CD14-positive monocyte (primary cell): ENCODE measurements at regions not wholly inside any gene's neighbourhood (a gene's known extent, or its start where the extent isn't known, plus 50 kb on each side); places are given as distances from the start of the nearest gene placed in this dataset.

Experiments
- DNase-seq, 3 donors: peaks; one replicate each; pipeline ENCODE4 v3.0.0-alpha.2; 2011 to 2022
- H2AFZ ChIP-seq: 2 replicates; pipeline ENCODE4 v1.6.0; 2012; ENCODE audit warnings: mild to moderate bottlenecking, low read depth, low read length, inconsistent platforms; ENCODE audit not compliant: insufficient read depth, poor library complexity, severe bottlenecking
- H3K27ac ChIP-seq, 2 donors: 1 replicate in 1 of 2; 2 replicates in 1 of 2; pipeline ENCODE4 v1.5.1; 2012 to 2013; ENCODE audit warnings: low read length in 2 of 2, control low read depth in 1 of 2, inconsistent platforms in 1 of 2, low read depth in 1 of 2, mild to moderate bottlenecking in 1 of 2
- H3K27me3 ChIP-seq, 2 donors: one replicate each; pipeline versions ENCODE4 v1.6.0 to v1.6.1; 2011 to 2013; ENCODE audit warnings: low read length in 2 of 2; ENCODE audit not compliant: control insufficient read depth in 2 of 2, insufficient read depth in 2 of 2
- H3K36me3 ChIP-seq, 2 donors: replicated peaks in 1 of 2; 1 replicate in 1 of 2; 2 replicates in 1 of 2; pipeline versions ENCODE4 v1.5.1 to v1.6.1; 2012 to 2013; ENCODE audit warnings: low read length in 2 of 2, control low read depth in 1 of 2, inconsistent platforms in 1 of 2, mild to moderate bottlenecking in 1 of 2; ENCODE audit not compliant: insufficient read depth in 2 of 2, control insufficient read depth in 1 of 2
- H3K4me1 ChIP-seq, 2 donors: 1 replicate in 1 of 2; 2 replicates in 1 of 2; pipeline versions ENCODE4 v1.5.1 to v1.6.1; 2012 to 2013; ENCODE audit warnings: low read length in 2 of 2, control low read depth in 1 of 2, inconsistent platforms in 1 of 2, mild to moderate bottlenecking in 1 of 2, moderate library complexity in 1 of 2; ENCODE audit not compliant: insufficient read depth in 2 of 2, control insufficient read depth in 1 of 2
- H3K4me2 ChIP-seq: replicated peaks from 2 replicates; pipeline ENCODE3; 2012; ENCODE audit warnings: low read length, moderate library complexity, mild to moderate bottlenecking; ENCODE audit not compliant: poor library complexity, severe bottlenecking; ENCODE audit errors: extremely low read depth
- H3K4me3 ChIP-seq, 3 experiments: fragments of 200-600 bp in 1 of 3; sonication (generic) in 1 of 3; replicated peaks in 1 of 3; 1 replicate in 2 of 3; 2 replicates in 1 of 3; pipeline ENCODE4 v1.5.1; 2011 to 2013; ENCODE audit warnings: low read length in 3 of 3, mild to moderate bottlenecking in 3 of 3, control low read depth in 2 of 3, low read depth in 2 of 3, inconsistent platforms in 1 of 3, moderate library complexity in 1 of 3
- H3K79me2 ChIP-seq: 2 replicates; pipeline ENCODE4 v1.6.0; 2012; ENCODE audit warnings: mild to moderate bottlenecking, control low read depth, inconsistent platforms, low read length, moderate library complexity; ENCODE audit not compliant: insufficient read depth
- H3K9ac ChIP-seq: 2 replicates; pipeline ENCODE4 v1.6.0; 2017; ENCODE audit warnings: low read length, mild to moderate bottlenecking; ENCODE audit not compliant: insufficient read depth, poor library complexity, severe bottlenecking
- H3K9me3 ChIP-seq, 2 donors: replicated peaks in 1 of 2; 1 replicate in 1 of 2; 2 replicates in 1 of 2; pipeline versions ENCODE4 v1.5.1 to v1.6.1; 2012 to 2013; ENCODE audit warnings: low read length in 2 of 2, control low read depth in 1 of 2; ENCODE audit not compliant: control insufficient read depth in 1 of 2, insufficient read depth in 1 of 2
- H4K20me1 ChIP-seq: 2 replicates; pipeline ENCODE4 v1.6.0; 2012; ENCODE audit warnings: mild to moderate bottlenecking, low read length, control low read depth, moderate library complexity; ENCODE audit not compliant: insufficient read depth
- H3K27ac Mint-ChIP-seq, 7 donors: one replicate each; pipeline ENCODE4 v1.8.0; 2020; ENCODE audit warnings: mild to moderate bottlenecking in 7 of 7, mixed read lengths in 7 of 7, moderate library complexity in 6 of 7, inconsistent platforms in 2 of 7
- H3K27me3 Mint-ChIP-seq, 3 donors: one replicate each; pipeline ENCODE4 v1.8.0; 2021 to 2022; ENCODE audit warnings: low read depth in 3 of 3, mild to moderate bottlenecking in 3 of 3, mixed read lengths in 3 of 3, moderate library complexity in 3 of 3, inconsistent platforms in 1 of 3
- H3K36me3 Mint-ChIP-seq, 2 donors: one replicate each; pipeline ENCODE4 v1.8.0; 2020; ENCODE audit warnings: mixed read lengths in 2 of 2, inconsistent platforms in 1 of 2, mild to moderate bottlenecking in 1 of 2
- H3K4me1 Mint-ChIP-seq: one replicate; pipeline ENCODE4 v1.8.0; 2020; ENCODE audit warnings: mild to moderate bottlenecking, mixed read lengths
- H3K4me3 Mint-ChIP-seq, 2 donors: one replicate each; pipeline ENCODE4 v1.8.0; 2020; ENCODE audit warnings: mild to moderate bottlenecking in 2 of 2, mixed read lengths in 2 of 2, moderate library complexity in 1 of 2
- H3K9me3 Mint-ChIP-seq, 7 donors: one replicate each; pipeline ENCODE4 v1.8.0; 2020 to 2022; ENCODE audit warnings: mixed read lengths in 7 of 7, mild to moderate bottlenecking in 6 of 7, moderate library complexity in 6 of 7, inconsistent platforms in 2 of 7
- WGBS: methylation state at CpG from one replicate; pipeline ENCODE4 v1.1.5; 2013; ENCODE audit warnings: missing lambda C conversion rate; ENCODE audit not compliant: insufficient coverage; 5-methylcytosine and 5-hydroxymethylcytosine counted together
- intact Hi-C, 2 donors: fragments of 100-400 bp; cut with micrococcal nuclease; formaldehyde crosslinking; loops; one replicate each; pipeline versions ENCODE4 v1.15.0 to v1.15.1; 2023
- TF ChIP-seq, protein P1 (sequence below): fragments of 200-600 bp; IDR thresholded peaks from one replicate; pipeline ENCODE4 v1.8.0; 2022; ENCODE audit warnings: antibody characterized with exemption, mild to moderate bottlenecking

DNA sequence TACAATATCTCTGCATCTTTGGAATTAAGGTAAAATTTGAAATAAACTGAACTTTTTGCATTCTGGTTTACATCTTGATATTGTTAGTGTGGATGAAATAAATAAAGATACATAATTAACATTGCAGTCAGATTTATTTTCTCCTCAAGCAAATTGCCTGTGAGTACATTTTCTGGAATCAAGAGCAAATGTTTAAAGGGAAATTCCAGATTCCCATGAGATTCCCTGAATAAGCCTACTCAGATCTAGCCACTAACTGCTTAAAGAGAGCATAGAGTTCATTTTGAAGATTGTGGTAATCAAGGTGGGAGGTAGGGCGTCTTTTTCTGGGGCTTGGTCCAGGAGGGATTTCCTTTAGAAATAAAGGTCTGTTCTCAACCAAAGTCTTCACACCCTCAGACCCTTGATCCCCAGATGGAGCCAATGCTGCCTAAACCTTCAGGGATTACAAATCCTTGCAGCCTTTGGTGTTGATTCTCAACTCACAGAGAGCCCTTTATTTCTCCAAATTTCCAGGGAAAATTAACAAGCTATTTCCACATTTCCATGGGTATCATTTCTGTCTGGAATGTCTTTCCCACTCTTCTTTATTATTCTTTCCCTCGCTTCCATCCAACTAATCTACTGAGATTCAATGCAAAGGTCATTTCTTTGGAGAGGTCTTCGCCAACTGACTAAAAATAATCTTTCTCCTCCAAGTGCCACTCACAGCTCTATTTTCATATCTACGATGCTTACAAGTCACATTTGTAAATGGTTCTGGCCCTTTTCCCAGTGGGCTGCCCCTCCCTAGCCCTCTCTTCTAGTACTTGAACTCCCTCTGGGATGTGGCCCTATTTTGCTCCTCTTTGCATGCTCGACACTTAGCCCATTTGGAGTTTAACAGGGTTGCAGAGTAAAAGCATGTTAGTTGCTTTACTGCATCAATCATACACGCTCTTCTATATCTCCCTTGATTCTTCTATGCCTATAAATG, 79.8 kb upstream of the SPATS2L start:
- 100% methylated on average over 3 of the region's 6 CpGs for WGBS
- H3K36me3 ChIP-seq = no peaks in the 10 kb centered on the region
- intact Hi-C loops = no loop called here
- Mint-ChIP-seq H3K4me1 (peaks cover 8% of the 10 kb centered on the region), H3K9me3 (peaks cover 0 to 6% (median 2%) of the 10 kb centered on the region in 7 donors), H3K27me3 (peaks cover 0 to 2% (median 2%) of the 10 kb centered on the region in 3 donors), H3K36me3 (no peaks in the 10 kb centered on the region), H3K27ac (no peak overlapping the region), H3K4me3 (no peak overlapping the region)
- H3K4me1 ChIP-seq = no peaks in the 10 kb centered on the region
- no peaks in the 10 kb centered on the region for H3K27me3 ChIP-seq
- DNase-seq = no peak
- TF ChIP-seq, protein P1, sequence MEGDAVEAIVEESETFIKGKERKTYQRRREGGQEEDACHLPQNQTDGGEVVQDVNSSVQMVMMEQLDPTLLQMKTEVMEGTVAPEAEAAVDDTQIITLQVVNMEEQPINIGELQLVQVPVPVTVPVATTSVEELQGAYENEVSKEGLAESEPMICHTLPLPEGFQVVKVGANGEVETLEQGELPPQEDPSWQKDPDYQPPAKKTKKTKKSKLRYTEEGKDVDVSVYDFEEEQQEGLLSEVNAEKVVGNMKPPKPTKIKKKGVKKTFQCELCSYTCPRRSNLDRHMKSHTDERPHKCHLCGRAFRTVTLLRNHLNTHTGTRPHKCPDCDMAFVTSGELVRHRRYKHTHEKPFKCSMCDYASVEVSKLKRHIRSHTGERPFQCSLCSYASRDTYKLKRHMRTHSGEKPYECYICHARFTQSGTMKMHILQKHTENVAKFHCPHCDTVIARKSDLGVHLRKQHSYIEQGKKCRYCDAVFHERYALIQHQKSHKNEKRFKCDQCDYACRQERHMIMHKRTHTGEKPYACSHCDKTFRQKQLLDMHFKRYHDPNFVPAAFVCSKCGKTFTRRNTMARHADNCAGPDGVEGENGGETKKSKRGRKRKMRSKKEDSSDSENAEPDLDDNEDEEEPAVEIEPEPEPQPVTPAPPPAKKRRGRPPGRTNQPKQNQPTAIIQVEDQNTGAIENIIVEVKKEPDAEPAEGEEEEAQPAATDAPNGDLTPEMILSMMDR = no peak
- no peaks in the 10 kb centered on the region for H4K20me1 ChIP-seq
- no peaks in the 10 kb centered on the region for H3K9me3 ChIP-seq
- H3K4me3 ChIP-seq = no peak overlapping the region
- H2AFZ ChIP-seq = no peak overlapping the region
- no peaks in the 10 kb centered on the region for H3K79me2 ChIP-seq
- H3K27ac ChIP-seq = no peak overlapping the region
- H3K4me2 ChIP-seq = no peak overlapping the region
- H3K9ac ChIP-seq = no peak overlapping the region

DNA sequence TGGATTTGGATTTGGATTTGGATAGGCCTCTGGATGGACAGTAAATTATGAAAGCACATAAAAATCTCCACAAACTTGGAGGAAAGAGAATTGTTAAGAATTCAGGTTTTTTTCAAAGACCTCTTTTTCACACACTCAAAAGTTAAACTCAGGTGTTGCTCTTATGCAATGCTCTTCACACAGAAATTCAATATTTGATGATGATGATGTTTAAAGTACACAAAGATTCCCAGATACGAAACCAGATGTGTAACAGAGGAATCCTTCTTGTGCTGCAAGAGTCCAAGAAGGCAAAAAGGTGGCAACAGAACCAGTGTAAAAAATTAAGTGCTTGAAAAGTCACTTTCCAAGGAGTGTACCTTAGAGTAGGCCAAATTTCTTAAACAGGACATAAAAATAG, 75.8 kb upstream of the SPATS2L start:
- H2AFZ ChIP-seq = no peak overlapping the region

More for the DNA sequence above, 75.8 kb upstream of the SPATS2L start:
- Histone ChIP-seq H3K79me2 (no peaks in the 10 kb centered on the region), H3K4me3 (no peak overlapping the region), H3K9me3 (no peaks in the 10 kb centered on the region), H3K4me2 (no peak overlapping the region), H3K9ac (no peak overlapping the region), H3K4me1 (no peaks in the 10 kb centered on the region), H3K36me3 (no peaks in the 10 kb centered on the region), H3K27me3 (no peaks in the 10 kb centered on the region), H4K20me1 (no peaks in the 10 kb centered on the region), H3K27ac (no peak overlapping the region)
- DNase-seq = no peak
- Mint-ChIP-seq H3K4me3 (no peak overlapping the region), H3K36me3 (no peaks in the 10 kb centered on the region), H3K27me3 (peaks cover 2% of the 10 kb centered on the region in 3 donors), H3K9me3 (peaks cover 0 to 5% (median 1%) of the 10 kb centered on the region in 7 donors), H3K4me1 (no peaks in the 10 kb centered on the region), H3K27ac (no peak overlapping the region)
- WGBS = no CpG with 5 or more reads among the region's 1 CpG
- TF ChIP-seq, protein P1 = no peak
- intact Hi-C loops = no loop called here
